CD14-positive monocyte (primary cell): ENCODE measurements at regions not wholly inside any gene's neighbourhood (a gene's known extent, or its start where the extent isn't known, plus 50 kb on each side); places are given as distances from the start of the nearest gene placed in this dataset.

Source experiments
- DNase-seq, 3 donors: peaks; one replicate each; pipeline ENCODE4 v3.0.0-alpha.2; 2011 to 2022
- H2AFZ ChIP-seq: 2 replicates; pipeline ENCODE4 v1.6.0; 2012; ENCODE audit warnings: mild to moderate bottlenecking, low read depth, low read length, inconsistent platforms; ENCODE audit not compliant: insufficient read depth, poor library complexity, severe bottlenecking
- H3K27ac ChIP-seq, 2 donors: 1 replicate in 1 of 2; 2 replicates in 1 of 2; pipeline ENCODE4 v1.5.1; 2012 to 2013; ENCODE audit warnings: low read length in 2 of 2, control low read depth in 1 of 2, inconsistent platforms in 1 of 2, low read depth in 1 of 2, mild to moderate bottlenecking in 1 of 2
- H3K27me3 ChIP-seq, 2 donors: one replicate each; pipeline versions ENCODE4 v1.6.0 to v1.6.1; 2011 to 2013; ENCODE audit warnings: low read length in 2 of 2; ENCODE audit not compliant: control insufficient read depth in 2 of 2, insufficient read depth in 2 of 2
- H3K36me3 ChIP-seq, 2 donors: replicated peaks in 1 of 2; 1 replicate in 1 of 2; 2 replicates in 1 of 2; pipeline versions ENCODE4 v1.5.1 to v1.6.1; 2012 to 2013; ENCODE audit warnings: low read length in 2 of 2, control low read depth in 1 of 2, inconsistent platforms in 1 of 2, mild to moderate bottlenecking in 1 of 2; ENCODE audit not compliant: insufficient read depth in 2 of 2, control insufficient read depth in 1 of 2
- H3K4me1 ChIP-seq, 2 donors: 1 replicate in 1 of 2; 2 replicates in 1 of 2; pipeline versions ENCODE4 v1.5.1 to v1.6.1; 2012 to 2013; ENCODE audit warnings: low read length in 2 of 2, control low read depth in 1 of 2, inconsistent platforms in 1 of 2, mild to moderate bottlenecking in 1 of 2, moderate library complexity in 1 of 2; ENCODE audit not compliant: insufficient read depth in 2 of 2, control insufficient read depth in 1 of 2
- H3K4me2 ChIP-seq: replicated peaks from 2 replicates; pipeline ENCODE3; 2012; ENCODE audit warnings: low read length, moderate library complexity, mild to moderate bottlenecking; ENCODE audit not compliant: poor library complexity, severe bottlenecking; ENCODE audit errors: extremely low read depth
- H3K4me3 ChIP-seq, 3 experiments: fragments of 200-600 bp in 1 of 3; sonication (generic) in 1 of 3; replicated peaks in 1 of 3; 1 replicate in 2 of 3; 2 replicates in 1 of 3; pipeline ENCODE4 v1.5.1; 2011 to 2013; ENCODE audit warnings: low read length in 3 of 3, mild to moderate bottlenecking in 3 of 3, control low read depth in 2 of 3, low read depth in 2 of 3, inconsistent platforms in 1 of 3, moderate library complexity in 1 of 3
- H3K79me2 ChIP-seq: 2 replicates; pipeline ENCODE4 v1.6.0; 2012; ENCODE audit warnings: mild to moderate bottlenecking, control low read depth, inconsistent platforms, low read length, moderate library complexity; ENCODE audit not compliant: insufficient read depth
- H3K9ac ChIP-seq: 2 replicates; pipeline ENCODE4 v1.6.0; 2017; ENCODE audit warnings: low read length, mild to moderate bottlenecking; ENCODE audit not compliant: insufficient read depth, poor library complexity, severe bottlenecking
- H3K9me3 ChIP-seq, 2 donors: replicated peaks in 1 of 2; 1 replicate in 1 of 2; 2 replicates in 1 of 2; pipeline versions ENCODE4 v1.5.1 to v1.6.1; 2012 to 2013; ENCODE audit warnings: low read length in 2 of 2, control low read depth in 1 of 2; ENCODE audit not compliant: control insufficient read depth in 1 of 2, insufficient read depth in 1 of 2
- H4K20me1 ChIP-seq: 2 replicates; pipeline ENCODE4 v1.6.0; 2012; ENCODE audit warnings: mild to moderate bottlenecking, low read length, control low read depth, moderate library complexity; ENCODE audit not compliant: insufficient read depth
- H3K27ac Mint-ChIP-seq, 7 donors: one replicate each; pipeline ENCODE4 v1.8.0; 2020; ENCODE audit warnings: mild to moderate bottlenecking in 7 of 7, mixed read lengths in 7 of 7, moderate library complexity in 6 of 7, inconsistent platforms in 2 of 7
- H3K27me3 Mint-ChIP-seq, 3 donors: one replicate each; pipeline ENCODE4 v1.8.0; 2021 to 2022; ENCODE audit warnings: low read depth in 3 of 3, mild to moderate bottlenecking in 3 of 3, mixed read lengths in 3 of 3, moderate library complexity in 3 of 3, inconsistent platforms in 1 of 3
- H3K36me3 Mint-ChIP-seq, 2 donors: one replicate each; pipeline ENCODE4 v1.8.0; 2020; ENCODE audit warnings: mixed read lengths in 2 of 2, inconsistent platforms in 1 of 2, mild to moderate bottlenecking in 1 of 2
- H3K4me1 Mint-ChIP-seq: one replicate; pipeline ENCODE4 v1.8.0; 2020; ENCODE audit warnings: mild to moderate bottlenecking, mixed read lengths
- H3K4me3 Mint-ChIP-seq, 2 donors: one replicate each; pipeline ENCODE4 v1.8.0; 2020; ENCODE audit warnings: mild to moderate bottlenecking in 2 of 2, mixed read lengths in 2 of 2, moderate library complexity in 1 of 2
- H3K9me3 Mint-ChIP-seq, 7 donors: one replicate each; pipeline ENCODE4 v1.8.0; 2020 to 2022; ENCODE audit warnings: mixed read lengths in 7 of 7, mild to moderate bottlenecking in 6 of 7, moderate library complexity in 6 of 7, inconsistent platforms in 2 of 7
- CTCF ChIP-seq: fragments of 200-600 bp; IDR thresholded peaks from one replicate; pipeline ENCODE4 v1.8.0; 2022; ENCODE audit warnings: antibody characterized with exemption, mild to moderate bottlenecking
- WGBS: methylation state at CpG from one replicate; pipeline ENCODE4 v1.1.5; 2013; ENCODE audit warnings: missing lambda C conversion rate; ENCODE audit not compliant: insufficient coverage; 5-methylcytosine and 5-hydroxymethylcytosine counted together
- intact Hi-C, 2 donors: fragments of 100-400 bp; cut with micrococcal nuclease; formaldehyde crosslinking; loops; one replicate each; pipeline versions ENCODE4 v1.15.0 to v1.15.1; 2023

DNA sequence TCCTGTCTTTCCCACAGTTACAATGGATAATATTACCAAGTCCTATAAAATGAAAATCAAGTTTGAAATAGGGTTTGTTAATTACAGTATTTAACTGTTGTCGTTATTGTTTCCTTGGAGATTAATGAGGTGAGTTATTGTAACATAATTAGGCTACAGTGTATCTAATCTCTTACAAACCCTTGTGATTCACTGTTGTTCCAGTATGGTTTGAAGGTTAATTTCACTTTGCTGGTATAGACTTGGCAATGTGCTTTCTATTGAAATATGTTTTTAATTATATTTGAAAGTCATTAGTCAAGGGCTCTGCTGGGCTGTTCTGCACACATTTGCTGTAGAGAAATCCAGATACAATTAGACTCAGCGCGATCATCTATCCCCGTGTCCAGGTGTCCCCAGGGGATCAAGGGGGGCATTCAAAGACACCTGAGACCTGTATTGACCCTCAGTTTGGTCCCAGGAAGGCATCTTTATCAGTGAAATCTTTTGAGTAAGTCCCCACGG is 624.6 kb upstream of the EEF2KMT start:
- H2AFZ ChIP-seq: no peak overlapping the region
- no peaks in the 10 kb centered on the region for H3K27me3 Mint-ChIP-seq
- WGBS: 96% methylated on average over 3 of the region's 5 CpGs

DNA sequence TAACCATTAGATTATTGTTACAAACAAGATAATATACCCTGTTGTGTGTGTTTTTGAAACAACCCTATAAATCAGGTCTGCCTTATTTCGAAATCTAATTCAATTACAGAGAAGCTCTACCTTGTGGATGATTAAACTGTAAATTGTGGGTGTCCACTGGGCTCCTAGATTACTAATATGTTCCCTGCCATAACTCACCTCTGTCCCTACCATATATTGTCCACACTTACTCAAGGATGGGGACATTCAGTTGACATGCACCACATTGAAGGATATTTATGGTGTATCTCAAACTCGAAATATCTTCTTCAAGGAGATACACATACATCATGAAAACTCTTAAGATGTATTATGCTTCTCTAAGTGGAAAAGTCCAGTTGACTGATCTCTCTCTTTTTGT is 617.6 kb upstream of the EEF2KMT start:
- no peak for DNase-seq
- no peak overlapping the region for H3K27ac ChIP-seq
- intact Hi-C loops: no loop called here
- Mint-ChIP-seq H3K27me3 (no peaks in the 10 kb centered on the region), H3K9me3 (peaks cover 0 to 17% (median 3%) of the 10 kb centered on the region in 7 donors), H3K4me1 (no peaks in the 10 kb centered on the region), H3K4me3 (no peak overlapping the region), H3K36me3 (no peaks in the 10 kb centered on the region), H3K27ac (no peak overlapping the region)
- no peak overlapping the region for H3K4me2 ChIP-seq
- TF ChIP-seq CTCF: no peak
- H3K79me2 ChIP-seq: no peaks in the 10 kb centered on the region
- H4K20me1 ChIP-seq: no peaks in the 10 kb centered on the region
- H3K27me3 ChIP-seq: no peaks in the 10 kb centered on the region
- no peak overlapping the region for H3K9ac ChIP-seq
- peaks cover 0 to 13% of the 10 kb centered on the region in 2 donors for H3K9me3 ChIP-seq
- WGBS: no CpG with 5 or more reads among the region's 2 CpGs
- no peaks in the 10 kb centered on the region for H3K36me3 ChIP-seq
- no peak overlapping the region for H3K4me3 ChIP-seq
- H3K4me1 ChIP-seq: no peaks in the 10 kb centered on the region
- H2AFZ ChIP-seq: no peak overlapping the region

More for the DNA sequence above, 624.6 kb upstream of the EEF2KMT start:
- Histone ChIP-seq H3K36me3 (no peaks in the 10 kb centered on the region), H3K9ac (no peak overlapping the region), H4K20me1 (no peaks in the 10 kb centered on the region), H3K4me3 (no peak overlapping the region), H3K27ac (no peak overlapping the region), H3K4me1 (no peaks in the 10 kb centered on the region), H3K27me3 (no peaks in the 10 kb centered on the region), H3K79me2 (no peaks in the 10 kb centered on the region), H3K9me3 (peaks cover 5 to 17% of the 10 kb centered on the region in 2 donors), H3K4me2 (no peak overlapping the region)
- Mint-ChIP-seq H3K36me3 (no peaks in the 10 kb centered on the region), H3K9me3 (peaks cover 2 to 22% (median 4%) of the 10 kb centered on the region in 7 donors), H3K4me1 (no peaks in the 10 kb centered on the region), H3K27ac (no peak overlapping the region), H3K4me3 (no peak overlapping the region)
- DNase-seq: no peak
- intact Hi-C loops: no loop called here
- no peak for TF ChIP-seq CTCF
